HL-60 (cell line): ENCODE measurements at regions not wholly inside any gene's neighbourhood (a gene's known extent, or its start where the extent isn't known, plus 50 kb on each side); places are given as distances from the start of the nearest gene placed in this dataset.

Experiments
- GABPA ChIP-seq: IDR thresholded peaks from 2 replicates; pipeline ENCODE4 v1.6.1; 2012; ENCODE audit warnings: low read depth
- POLR2AphosphoS5 ChIP-seq: IDR thresholded peaks from 2 replicates; pipeline ENCODE4 v1.6.1; 2012; ENCODE audit warnings: low read depth
- SPI1 ChIP-seq: IDR thresholded peaks from 2 replicates; pipeline ENCODE4 v1.6.1; 2012; ENCODE audit warnings: low read depth, mild to moderate bottlenecking, borderline replicate concordance
- TF ChIP-seq, protein P1 (sequence below): IDR thresholded peaks from one replicate; pipeline ENCODE4 v1.5.1; 2011; ENCODE audit warnings: low read length, control low read depth, inconsistent platforms; ENCODE audit not compliant: insufficient read depth
- TF ChIP-seq, protein P2 (sequence below): IDR thresholded peaks from 2 replicates; pipeline ENCODE4 v1.6.1; 2012; ENCODE audit warnings: low read depth; ENCODE audit not compliant: insufficient replicate concordance

DNA sequence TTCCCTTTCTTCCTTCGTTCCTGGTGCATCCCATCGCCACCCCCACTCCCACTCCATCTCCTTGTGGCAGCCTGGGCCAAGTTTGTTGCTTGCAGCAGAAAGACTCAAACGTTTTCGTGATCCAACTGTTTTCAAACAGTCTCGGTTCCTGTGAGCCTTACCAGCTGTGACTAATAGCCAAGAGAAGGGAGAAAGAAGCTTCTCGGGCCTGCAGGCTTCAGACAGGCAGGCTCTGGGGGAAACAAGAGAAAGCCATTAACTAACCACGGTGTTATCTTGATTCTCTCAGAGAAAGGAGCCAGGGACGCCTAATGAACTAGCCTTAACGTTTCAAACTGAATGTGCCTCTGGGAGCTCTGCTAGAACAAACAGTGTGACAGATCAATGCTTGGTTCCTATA is 742.0 kb downstream of the NR2F2 start:
- TF ChIP-seq, protein P1, sequence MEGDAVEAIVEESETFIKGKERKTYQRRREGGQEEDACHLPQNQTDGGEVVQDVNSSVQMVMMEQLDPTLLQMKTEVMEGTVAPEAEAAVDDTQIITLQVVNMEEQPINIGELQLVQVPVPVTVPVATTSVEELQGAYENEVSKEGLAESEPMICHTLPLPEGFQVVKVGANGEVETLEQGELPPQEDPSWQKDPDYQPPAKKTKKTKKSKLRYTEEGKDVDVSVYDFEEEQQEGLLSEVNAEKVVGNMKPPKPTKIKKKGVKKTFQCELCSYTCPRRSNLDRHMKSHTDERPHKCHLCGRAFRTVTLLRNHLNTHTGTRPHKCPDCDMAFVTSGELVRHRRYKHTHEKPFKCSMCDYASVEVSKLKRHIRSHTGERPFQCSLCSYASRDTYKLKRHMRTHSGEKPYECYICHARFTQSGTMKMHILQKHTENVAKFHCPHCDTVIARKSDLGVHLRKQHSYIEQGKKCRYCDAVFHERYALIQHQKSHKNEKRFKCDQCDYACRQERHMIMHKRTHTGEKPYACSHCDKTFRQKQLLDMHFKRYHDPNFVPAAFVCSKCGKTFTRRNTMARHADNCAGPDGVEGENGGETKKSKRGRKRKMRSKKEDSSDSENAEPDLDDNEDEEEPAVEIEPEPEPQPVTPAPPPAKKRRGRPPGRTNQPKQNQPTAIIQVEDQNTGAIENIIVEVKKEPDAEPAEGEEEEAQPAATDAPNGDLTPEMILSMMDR, result no peak
- TF ChIP-seq POLR2AphosphoS5 (no peak), GABPA (no peak), SPI1 (no peak)
- TF ChIP-seq, protein P2, sequence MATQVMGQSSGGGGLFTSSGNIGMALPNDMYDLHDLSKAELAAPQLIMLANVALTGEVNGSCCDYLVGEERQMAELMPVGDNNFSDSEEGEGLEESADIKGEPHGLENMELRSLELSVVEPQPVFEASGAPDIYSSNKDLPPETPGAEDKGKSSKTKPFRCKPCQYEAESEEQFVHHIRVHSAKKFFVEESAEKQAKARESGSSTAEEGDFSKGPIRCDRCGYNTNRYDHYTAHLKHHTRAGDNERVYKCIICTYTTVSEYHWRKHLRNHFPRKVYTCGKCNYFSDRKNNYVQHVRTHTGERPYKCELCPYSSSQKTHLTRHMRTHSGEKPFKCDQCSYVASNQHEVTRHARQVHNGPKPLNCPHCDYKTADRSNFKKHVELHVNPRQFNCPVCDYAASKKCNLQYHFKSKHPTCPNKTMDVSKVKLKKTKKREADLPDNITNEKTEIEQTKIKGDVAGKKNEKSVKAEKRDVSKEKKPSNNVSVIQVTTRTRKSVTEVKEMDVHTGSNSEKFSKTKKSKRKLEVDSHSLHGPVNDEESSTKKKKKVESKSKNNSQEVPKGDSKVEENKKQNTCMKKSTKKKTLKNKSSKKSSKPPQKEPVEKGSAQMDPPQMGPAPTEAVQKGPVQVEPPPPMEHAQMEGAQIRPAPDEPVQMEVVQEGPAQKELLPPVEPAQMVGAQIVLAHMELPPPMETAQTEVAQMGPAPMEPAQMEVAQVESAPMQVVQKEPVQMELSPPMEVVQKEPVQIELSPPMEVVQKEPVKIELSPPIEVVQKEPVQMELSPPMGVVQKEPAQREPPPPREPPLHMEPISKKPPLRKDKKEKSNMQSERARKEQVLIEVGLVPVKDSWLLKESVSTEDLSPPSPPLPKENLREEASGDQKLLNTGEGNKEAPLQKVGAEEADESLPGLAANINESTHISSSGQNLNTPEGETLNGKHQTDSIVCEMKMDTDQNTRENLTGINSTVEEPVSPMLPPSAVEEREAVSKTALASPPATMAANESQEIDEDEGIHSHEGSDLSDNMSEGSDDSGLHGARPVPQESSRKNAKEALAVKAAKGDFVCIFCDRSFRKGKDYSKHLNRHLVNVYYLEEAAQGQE, result no peak
